Neural cell (in vitro differentiated cells): ENCODE measurements at regions not wholly inside any gene's neighbourhood (a gene's known extent, or its start where the extent isn't known, plus 50 kb on each side); places are given as distances from the start of the nearest gene placed in this dataset.

Source experiments
- H2AFZ ChIP-seq: fragments of 200-600, 300-800 bp; sonication (generic), shearing (Covaris generic); 2 replicates; pipeline ENCODE4 v1.6.0; 2014; ENCODE audit warnings: low read depth, mild to moderate bottlenecking, antibody characterized with exemption, low read length, moderate library complexity
- H3F3A ChIP-seq: fragments of 200-600 bp; shearing (Covaris generic); 2 replicates; pipeline ENCODE4 v1.6.1; 2016; ENCODE audit warnings: mild to moderate bottlenecking, moderate library complexity, mixed read lengths, antibody characterized with exemption, low read length; ENCODE audit not compliant: insufficient read depth, poor library complexity, severe bottlenecking
- H3K27ac ChIP-seq: fragments of 200-600, 300-800 bp; sonication (generic), shearing (Covaris generic); 2 replicates; pipeline ENCODE4 v1.5.1; 2014; ENCODE audit warnings: mild to moderate bottlenecking, low read length, moderate library complexity
- H3K27me3 ChIP-seq: fragments of 300-800, 200-600 bp; sonication (generic), shearing (Covaris generic); 2 replicates; pipeline ENCODE4 v1.6.0; 2014; ENCODE audit warnings: mild to moderate bottlenecking, low read depth, low read length, moderate library complexity; ENCODE audit not compliant: insufficient read depth
- H3K36me3 ChIP-seq: fragments of 300-800, 200-600 bp; sonication (generic), shearing (Covaris generic); 2 replicates; pipeline ENCODE4 v1.5.1; 2014; ENCODE audit warnings: mild to moderate bottlenecking, antibody characterized with exemption, low read length, moderate library complexity; ENCODE audit not compliant: insufficient read depth
- H3K4me2 ChIP-seq: fragments of 300-800, 200-600 bp; sonication (generic), shearing (Covaris generic); 2 replicates; pipeline ENCODE4 v1.6.0; 2014; ENCODE audit warnings: mild to moderate bottlenecking, low read length
- H3K4me3 ChIP-seq: fragments of 300-800, 200-600 bp; sonication (generic), shearing (Covaris generic); 2 replicates; pipeline ENCODE4 v1.5.1; 2014; ENCODE audit warnings: mild to moderate bottlenecking, low read length, moderate library complexity
- H3K79me2 ChIP-seq: fragments of 200-600 bp; shearing (Covaris generic); replicated peaks from 2 replicates; pipeline ENCODE4 v1.6.0; 2014; ENCODE audit warnings: mild to moderate bottlenecking, low read length, moderate library complexity; ENCODE audit not compliant: insufficient read depth
- H3K9ac ChIP-seq: fragments of 300-800, 200-600 bp; sonication (generic), shearing (Covaris generic); 2 replicates; pipeline ENCODE4 v1.6.1; 2016; ENCODE audit warnings: mild to moderate bottlenecking, low read length, mixed read lengths
- H3K9me2 ChIP-seq: fragments of 200-600 bp; shearing (Covaris generic); 2 replicates; pipeline ENCODE4 v1.6.1; 2016; ENCODE audit warnings: mild to moderate bottlenecking, low read length, mixed read lengths; ENCODE audit not compliant: insufficient read depth
- H3K9me3 ChIP-seq: fragments of 200-600, 300-800 bp; sonication (generic), shearing (Covaris generic); 2 replicates; pipeline ENCODE4 v1.6.1; 2016; ENCODE audit warnings: mild to moderate bottlenecking, mixed run types, low read length, moderate library complexity, mixed read lengths
- H4K20me1 ChIP-seq: fragments of 200-600 bp; shearing (Covaris generic); 2 replicates; pipeline ENCODE4 v1.6.1; 2016; ENCODE audit warnings: mild to moderate bottlenecking, mixed run types; ENCODE audit not compliant: insufficient read depth
- CTCF ChIP-seq: fragments of 450-650 bp; IDR thresholded peaks from 2 replicates; pipeline ENCODE4 v1.5.1; 2014; ENCODE audit warnings: antibody characterized with exemption, mild to moderate bottlenecking, moderate library complexity; ENCODE audit not compliant: poor library complexity, severe bottlenecking
- EP300 ChIP-seq: fragments of 450-650 bp; conservative IDR thresholded peaks from 2 replicates; pipeline ENCODE4 v1.6.1; 2014; ENCODE audit warnings: antibody characterized with exemption, mild to moderate bottlenecking, moderate library complexity; ENCODE audit not compliant: poor library complexity, severe bottlenecking
- EZH2 ChIP-seq: fragments of 200-600, 300-800 bp; shearing (Covaris generic), sonication (generic); IDR thresholded peaks from 2 replicates; pipeline ENCODE4 v1.6.1; 2014; ENCODE audit warnings: antibody characterized with exemption, low read length, borderline replicate concordance, mild to moderate bottlenecking; ENCODE audit not compliant: insufficient read depth, poor library complexity, severe bottlenecking
- MXI1 ChIP-seq: fragments of 450-650 bp; conservative IDR thresholded peaks from 2 replicates; pipeline ENCODE4 v1.6.1; 2014; ENCODE audit warnings: antibody characterized with exemption, mild to moderate bottlenecking; ENCODE audit not compliant: poor library complexity, severe bottlenecking
- POLR2AphosphoS5 ChIP-seq: IDR thresholded peaks from 2 replicates; pipeline ENCODE4 v1.6.1; 2012
- RAD21 ChIP-seq: fragments of 450-650 bp; conservative IDR thresholded peaks from 2 replicates; pipeline ENCODE4 v1.6.1; 2014; ENCODE audit warnings: antibody characterized with exemption, mild to moderate bottlenecking, moderate library complexity
- REST ChIP-seq: IDR thresholded peaks from 2 replicates; pipeline ENCODE4 v1.6.1; 2012; ENCODE audit warnings: borderline replicate concordance
- SMC3 ChIP-seq: fragments of 450-650 bp; conservative IDR thresholded peaks from 2 replicates; pipeline ENCODE4 v1.6.1; 2014; ENCODE audit warnings: antibody characterized with exemption, mild to moderate bottlenecking, moderate library complexity; ENCODE audit not compliant: poor library complexity
- TAF1 ChIP-seq: IDR thresholded peaks from 2 replicates; pipeline ENCODE4 v1.6.1; 2012; ENCODE audit warnings: low read depth

- Histone ChIP-seq H3K27me3 (no peaks in the 10 kb centered on the region), H3K9me2 (no peaks in the 10 kb centered on the region), H3F3A (no peaks in the 10 kb centered on the region), H3K27ac (no peak overlapping the region), H3K9ac (no peak overlapping the region), H3K9me3 (no peaks in the 10 kb centered on the region), H3K79me2 (no peaks in the 10 kb centered on the region), H4K20me1 (no peaks in the 10 kb centered on the region), H3K36me3 (no peaks in the 10 kb centered on the region), H3K4me2 (no peak overlapping the region), H3K4me3 (no peak overlapping the region), H2AFZ (no peak overlapping the region)
- TF ChIP-seq SMC3 = no peak
- no peak for TF ChIP-seq MXI1
- no peak for TF ChIP-seq TAF1
- no peak for TF ChIP-seq CTCF
- no peak for TF ChIP-seq EZH2
Measured at GRCh38 chr12:47602325-47602724, 103.5 kb downstream of the RPAP3 start.

GRCh38 chr12:47601071-47601470 is 104.8 kb downstream of the RPAP3 start:
- Histone ChIP-seq H3K9me3 (no peaks in the 10 kb centered on the region), H3K9me2 (no peaks in the 10 kb centered on the region), H3K4me2 (no peak overlapping the region), H2AFZ (no peak overlapping the region), H3F3A (no peaks in the 10 kb centered on the region), H3K4me3 (no peak overlapping the region), H4K20me1 (no peaks in the 10 kb centered on the region), H3K9ac (no peak overlapping the region), H3K36me3 (no peaks in the 10 kb centered on the region), H3K27ac (no peak overlapping the region), H3K27me3 (no peaks in the 10 kb centered on the region), H3K79me2 (no peaks in the 10 kb centered on the region)
- TF ChIP-seq RAD21 (no peak), SMC3 (no peak), EZH2 (no peak), EP300 (no peak), MXI1 (no peak), REST (no peak), TAF1 (no peak), CTCF (no peak), POLR2AphosphoS5 (no peak)
